HepG2 (cell line): ENCODE measurements at regions not wholly inside any gene's neighbourhood (a gene's known extent, or its start where the extent isn't known, plus 50 kb on each side); places are given as distances from the start of the nearest gene placed in this dataset.

Experiments
- ATF2 ChIP-seq: sonication (generic); formaldehyde crosslinking; IDR thresholded peaks from 2 replicates; pipeline ENCODE4 v1.4.0; 2020; ENCODE audit warnings: missing genetic modification reagents
- NFE2L1 ChIP-seq: sonication (generic); formaldehyde crosslinking; IDR thresholded peaks from 2 replicates; pipeline ENCODE4 v1.4.0; 2020; ENCODE audit warnings: missing genetic modification reagents, mild to moderate bottlenecking, borderline replicate concordance
- PCBP2 ChIP-seq: fragments of 200-400 bp; formaldehyde crosslinking; optimal IDR thresholded peaks from 2 replicates; pipeline ENCODE3; 2018; ENCODE audit warnings: low read length, low read depth; ENCODE audit not compliant: poor library complexity, severe bottlenecking
- TBL1XR1 ChIP-seq: fragments of 150-350 bp; IDR thresholded peaks from 2 replicates; pipeline ENCODE4 v1.6.1; 2014; ENCODE audit warnings: borderline replicate concordance, low read length; ENCODE audit not compliant: partially characterized antibody

- no peak for TF ChIP-seq PCBP2
- TF ChIP-seq ATF2: no peak
- TF ChIP-seq TBL1XR1: no peak
- TF ChIP-seq NFE2L1: no peak
Measured at GRCh38 chr7:148500978-148501377, 89.6 kb upstream of the C7orf33 start.
